ENCODE measurements at regions not wholly inside any gene's neighbourhood (a gene's known extent, or its start where the extent isn't known, plus 50 kb on each side); places are given as distances from the start of the nearest gene placed in this dataset.

GRCh38 chr11:70668204-70669202 lies 270.2 kb downstream of the CTTN start:
- peaks cover 51 to 53% of the 10 kb centered on the region in 2 donors for H3K27me3 Mint-ChIP-seq
- H3K4me3 Mint-ChIP-seq = no peak overlapping the region
- H3K27ac Mint-ChIP-seq = no peak overlapping the region
- ATAC-seq (replicated peaks) = no peak
- H3K4me1 Mint-ChIP-seq = no peaks in the 10 kb centered on the region
- DNase-seq = no peak
- no peaks in the 10 kb centered on the region for H3K36me3 Mint-ChIP-seq
- no peaks in the 10 kb centered on the region for H3K9me3 Mint-ChIP-seq

GRCh38 chr11:70669281-70669680 lies 271.0 kb downstream of the CTTN start:
- DNase-seq = no peak
- H3K4me1 Mint-ChIP-seq = no peaks in the 10 kb centered on the region
- H3K4me3 Mint-ChIP-seq = no peak overlapping the region
- H3K27ac Mint-ChIP-seq = no peak overlapping the region
- no peak for ATAC-seq (replicated peaks)
- H3K36me3 Mint-ChIP-seq = no peaks in the 10 kb centered on the region
- H3K9me3 Mint-ChIP-seq = peaks cover 2 to 3% of the 10 kb centered on the region in 2 donors
- H3K27me3 Mint-ChIP-seq = peaks cover 48 to 49% of the 10 kb centered on the region in 2 donors

- Mint-ChIP-seq H3K4me3 (no peak overlapping the region), H3K27ac (no peak overlapping the region), H3K36me3 (no peaks in the 10 kb centered on the region), H3K9me3 (peaks cover 2 to 3% of the 10 kb centered on the region in 2 donors), H3K27me3 (peaks cover 41 to 42% of the 10 kb centered on the region in 2 donors), H3K4me1 (no peaks in the 10 kb centered on the region)
- ATAC-seq (replicated peaks) (no peak), DNase-seq (no peak)
These were observed 271.7 kb downstream of the CTTN start for GRCh38 chr11:70669871-70670675.

DNA sequence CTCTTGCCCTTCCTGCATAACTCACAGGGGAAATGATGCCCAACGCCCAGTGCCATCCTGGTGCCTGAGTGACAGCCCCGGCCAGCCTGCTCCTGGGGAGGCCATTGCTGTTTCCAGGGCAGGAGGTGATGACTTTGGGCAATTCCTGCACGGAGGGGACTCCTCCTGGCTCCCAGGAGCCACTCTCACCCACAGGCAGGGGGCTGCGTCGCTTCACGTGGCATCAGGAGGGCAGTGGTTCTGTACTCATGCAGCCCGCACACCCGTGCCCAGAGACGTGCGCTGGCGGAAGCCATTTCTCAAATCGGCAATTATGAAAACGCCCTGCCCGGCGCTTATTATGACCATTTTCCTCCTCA lies 272.3 kb downstream of the CTTN start:
- DNase-seq (no peak), ATAC-seq (replicated peaks) (no peak)
- H3K9me3 Mint-ChIP-seq = peaks cover 2 to 3% of the 10 kb centered on the region in 2 donors
- no peak overlapping the region for H3K4me3 Mint-ChIP-seq
- no peaks in the 10 kb centered on the region for H3K4me1 Mint-ChIP-seq
- H3K27me3 Mint-ChIP-seq = peaks cover 35 to 36% of the 10 kb centered on the region in 2 donors
- H3K36me3 Mint-ChIP-seq = no peaks in the 10 kb centered on the region
- H3K27ac Mint-ChIP-seq = no peak overlapping the region

- peaks cover 2 to 3% of the 10 kb centered on the region in 2 donors for H3K9me3 Mint-ChIP-seq
- ATAC-seq (replicated peaks) (no peak), DNase-seq (no peak)
- peaks cover 34 to 35% of the 10 kb centered on the region in 2 donors for H3K27me3 Mint-ChIP-seq
- H3K27ac Mint-ChIP-seq = no peak overlapping the region
- no peaks in the 10 kb centered on the region for H3K36me3 Mint-ChIP-seq
- no peak overlapping the region for H3K4me3 Mint-ChIP-seq
- no peaks in the 10 kb centered on the region for H3K4me1 Mint-ChIP-seq
These were observed 272.8 kb downstream of the CTTN start for GRCh38 chr11:70671083-70671482.

DNA sequence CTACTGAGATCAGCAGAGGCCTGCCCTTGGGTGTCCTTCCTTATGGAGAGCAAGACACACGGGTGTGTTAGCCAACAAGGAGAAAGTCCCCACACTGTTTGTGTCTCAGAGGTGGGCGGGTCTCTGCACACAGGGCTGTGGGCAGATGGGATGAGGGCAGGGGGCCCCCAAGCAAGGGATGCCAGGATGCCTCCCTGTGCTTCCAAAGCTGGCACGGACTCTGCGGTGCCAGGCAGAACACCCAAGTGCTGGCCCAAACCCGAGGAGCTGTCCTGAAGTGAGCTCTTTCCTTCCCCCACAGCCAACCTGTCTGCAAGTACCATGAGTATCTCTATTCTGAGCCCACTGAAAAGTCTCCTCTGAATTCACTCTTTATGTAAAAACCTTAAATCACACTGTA lies 273.3 kb downstream of the CTTN start:
- Mint-ChIP-seq H3K27me3 (peaks cover 32 to 35% of the 10 kb centered on the region in 2 donors), H3K36me3 (no peaks in the 10 kb centered on the region), H3K4me1 (no peaks in the 10 kb centered on the region), H3K9me3 (peaks cover 2 to 3% of the 10 kb centered on the region in 2 donors), H3K4me3 (no peak overlapping the region), H3K27ac (no peak overlapping the region)
- DNase-seq = no peak
- ATAC-seq (replicated peaks) = no peak

- Mint-ChIP-seq H3K27me3 (peaks cover 23 to 32% of the 10 kb centered on the region in 2 donors), H3K4me3 (no peak overlapping the region), H3K36me3 (no peaks in the 10 kb centered on the region), H3K9me3 (peaks cover 2 to 3% of the 10 kb centered on the region in 2 donors), H3K4me1 (no peaks in the 10 kb centered on the region), H3K27ac (no peak overlapping the region)
- DNase-seq = no peak
- no peak for ATAC-seq (replicated peaks)
These were observed 274.8 kb downstream of the CTTN start for GRCh38 chr11:70672991-70673653.

DNA sequence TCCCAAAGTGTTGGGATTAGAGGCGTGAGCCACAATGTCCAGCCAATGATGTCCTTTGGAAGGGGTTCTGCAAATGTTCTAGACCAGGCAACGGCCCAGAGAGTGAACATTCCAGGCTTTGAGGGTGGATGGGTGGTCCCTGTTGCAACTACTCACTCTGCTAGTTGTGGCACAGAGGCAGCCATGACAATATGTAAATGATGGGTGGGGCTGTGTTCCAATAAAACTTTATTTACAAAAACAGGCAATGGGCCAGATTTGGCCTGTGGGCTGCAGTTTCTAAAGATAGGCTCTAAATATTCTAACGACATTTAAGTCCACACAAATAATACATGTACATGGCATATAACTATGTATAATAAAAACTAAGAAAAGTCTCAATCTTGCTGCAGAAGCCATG lies 276.3 kb downstream of the CTTN start:
- no peak overlapping the region for H3K4me3 Mint-ChIP-seq
- no peaks in the 10 kb centered on the region for H3K36me3 Mint-ChIP-seq
- H3K27ac Mint-ChIP-seq = no peak overlapping the region
- H3K9me3 Mint-ChIP-seq = peaks cover 2 to 3% of the 10 kb centered on the region in 2 donors
- ATAC-seq (replicated peaks) (no peak), DNase-seq (no peak)
- peaks cover 21 to 27% of the 10 kb centered on the region in 2 donors for H3K27me3 Mint-ChIP-seq
- H3K4me1 Mint-ChIP-seq = no peaks in the 10 kb centered on the region

DNA sequence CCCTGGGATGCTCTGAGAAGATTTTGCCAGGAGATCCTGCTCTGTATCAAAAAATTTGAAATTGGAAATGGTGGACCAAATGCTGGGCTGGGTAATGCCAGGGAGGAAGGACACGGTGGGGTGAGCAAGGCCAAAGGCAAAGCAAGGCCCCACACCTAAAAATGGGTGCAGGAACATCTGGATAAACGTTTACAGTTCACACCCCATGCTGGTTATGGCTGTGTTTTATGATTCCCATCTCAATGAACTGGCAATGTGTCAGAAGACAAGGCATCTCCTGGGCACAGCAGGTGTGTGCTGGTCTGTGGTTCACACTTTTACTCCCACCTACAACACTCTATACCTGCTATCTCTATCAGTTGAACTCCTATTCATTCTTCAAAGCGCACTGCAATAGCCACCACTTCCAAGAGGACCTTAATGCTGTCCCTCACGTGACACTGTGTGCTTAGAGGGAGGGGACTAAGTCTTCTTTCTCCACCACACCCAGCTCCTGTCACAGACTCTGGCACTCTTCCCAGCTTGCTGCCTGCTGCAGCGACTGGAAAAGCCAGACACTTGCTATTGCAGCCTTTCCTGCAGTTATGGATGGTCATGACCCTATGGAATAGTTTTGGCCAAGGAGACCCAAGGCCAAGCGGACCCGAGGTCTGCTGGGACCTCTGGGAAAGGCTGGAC lies 277.5 kb downstream of the CTTN start:
- Mint-ChIP-seq H3K9me3 (peaks cover 2 to 3% of the 10 kb centered on the region in 2 donors), H3K27ac (no peak overlapping the region), H3K4me3 (no peak overlapping the region), H3K27me3 (peaks cover 15 to 24% of the 10 kb centered on the region in 2 donors), H3K4me1 (peaks cover 0 to 1% of the 10 kb centered on the region in 2 donors), H3K36me3 (no peaks in the 10 kb centered on the region)
- ATAC-seq (replicated peaks) (no peak), DNase-seq (no peak)

DNA sequence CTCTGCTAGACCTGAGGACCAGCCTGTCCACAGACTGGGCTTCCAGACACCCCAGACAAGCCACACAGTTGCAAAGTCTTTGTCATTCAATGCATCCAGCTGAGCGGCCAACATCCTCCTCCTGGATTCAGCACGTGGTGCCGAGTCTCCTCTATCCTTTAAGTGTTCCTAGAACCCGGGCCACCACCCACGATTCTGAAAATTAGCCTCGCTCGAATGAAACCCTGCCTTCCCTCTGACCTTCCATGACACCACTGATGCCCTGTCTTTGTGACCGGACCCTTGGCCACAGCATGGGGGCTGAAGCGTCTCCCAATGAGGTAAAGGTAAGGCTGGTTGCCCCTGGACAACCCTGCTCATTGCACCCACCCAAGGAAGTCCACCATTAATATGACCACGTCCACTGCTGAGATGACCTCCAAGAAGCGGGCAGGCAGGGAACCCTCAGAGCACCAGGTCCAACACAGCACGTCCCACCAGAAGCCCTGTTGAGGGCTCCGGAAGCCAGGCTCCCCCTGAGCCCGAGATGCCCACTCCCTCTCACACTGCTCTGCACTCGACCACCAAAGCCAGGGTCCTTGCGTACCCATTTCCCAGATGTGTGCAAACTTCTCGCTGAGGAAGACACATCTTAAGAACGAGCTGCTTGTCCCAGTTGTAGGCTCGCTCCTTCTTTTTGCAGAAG lies 279.0 kb downstream of the CTTN start:
- Mint-ChIP-seq H3K4me3 (no peak overlapping the region), H3K9me3 (peaks cover 2 to 3% of the 10 kb centered on the region in 2 donors), H3K27ac (no peak overlapping the region), H3K4me1 (peaks cover 0 to 1% of the 10 kb centered on the region in 2 donors), H3K27me3 (peaks cover 8 to 15% of the 10 kb centered on the region in 2 donors), H3K36me3 (no peaks in the 10 kb centered on the region)
- no peak for ATAC-seq (replicated peaks)
- no peak for DNase-seq

DNA sequence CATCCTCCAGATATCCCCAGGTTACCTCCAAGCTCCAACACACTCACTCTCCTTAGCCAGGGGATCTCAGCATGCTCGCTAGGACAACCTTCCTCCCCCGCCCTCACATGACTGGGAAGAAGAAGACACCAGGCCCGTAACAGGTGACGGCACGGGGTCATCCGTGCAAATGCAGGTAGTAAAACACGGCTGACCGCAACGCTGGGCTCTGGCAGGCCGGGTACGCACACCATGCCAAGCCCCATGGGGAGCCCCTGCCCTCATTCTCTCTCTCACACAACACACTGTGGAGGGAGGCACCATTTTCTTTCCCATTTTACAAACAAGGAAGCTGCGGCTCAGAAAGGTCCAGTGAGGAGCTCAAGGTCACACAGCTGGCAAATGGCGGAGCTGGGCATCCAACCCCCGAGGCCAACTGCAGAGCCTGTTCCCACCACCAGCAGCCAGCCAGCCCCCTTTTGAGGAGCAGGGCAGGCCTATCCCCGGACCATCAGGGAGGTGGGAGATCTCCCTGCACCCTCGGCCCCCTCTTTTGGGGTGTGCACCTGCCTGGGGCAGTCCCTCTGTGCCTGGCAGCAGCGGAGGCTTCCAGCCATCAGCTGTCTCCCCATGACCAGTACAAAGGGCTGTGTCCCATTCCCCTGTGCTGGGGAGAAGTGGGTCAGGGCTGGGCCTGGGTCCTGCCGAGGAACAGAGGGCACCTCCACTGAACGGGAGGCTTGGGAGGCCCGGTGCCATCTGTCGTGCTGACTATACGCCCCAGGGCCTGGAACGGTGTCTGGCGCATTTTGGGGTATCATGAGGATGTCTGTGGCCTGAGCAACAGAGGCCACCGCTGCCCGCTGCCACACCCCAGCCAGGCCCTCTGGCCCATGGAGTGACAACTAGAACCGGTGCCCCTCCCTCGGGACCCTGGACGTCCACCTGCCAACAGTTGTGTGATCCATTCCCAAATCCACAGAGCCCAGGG lies 280.9 kb downstream of the CTTN start:
- Mint-ChIP-seq H3K27me3 (peaks cover 4 to 5% of the 10 kb centered on the region in 2 donors), H3K4me3 (no peak overlapping the region)

GRCh38 chr11:70680781-70681281 lies 282.5 kb downstream of the CTTN start:
- H3K36me3 Mint-ChIP-seq = no peaks in the 10 kb centered on the region
- no peak for DNase-seq

More for the DNA sequence above, 280.9 kb downstream of the CTTN start:
- Mint-ChIP-seq H3K36me3 (no peaks in the 10 kb centered on the region), H3K27ac (no peak overlapping the region), H3K4me1 (peaks cover 0 to 1% of the 10 kb centered on the region in 2 donors), H3K9me3 (no peaks in the 10 kb centered on the region)
- no peak for DNase-seq
- ATAC-seq (replicated peaks) = no peak

More at GRCh38 chr11:70680781-70681281, 282.5 kb downstream of the CTTN start:
- H3K27me3 Mint-ChIP-seq = peaks cover 4 to 5% of the 10 kb centered on the region in 2 donors
- H3K4me1 Mint-ChIP-seq = peaks cover 0 to 1% of the 10 kb centered on the region in 2 donors
- peak in 1 of 2 donors; percentile 45 for ATAC-seq (replicated peaks)
- H3K4me3 Mint-ChIP-seq = no peak overlapping the region
- no peak overlapping the region for H3K27ac Mint-ChIP-seq
- no peaks in the 10 kb centered on the region for H3K9me3 Mint-ChIP-seq

All from stimulated activated naive B cell treated with anti-CD40 and anti-IgM and Interleukin-4, amounts not matched to agents 10 μg/mL and 1 μg/mL and 100 μg/mL, for 72 hours (primary cell).